Nephron (organoid): ENCODE measurements at regions not wholly inside any gene's neighbourhood (a gene's known extent, or its start where the extent isn't known, plus 50 kb on each side); places are given as distances from the start of the nearest gene placed in this dataset.

Source experiments
- H3K27ac Mint-ChIP-seq, 3 experiments: 2 replicates each; pipeline ENCODE4 v1.8.0; 2020; ENCODE audit warnings: mixed read lengths in 3 of 3, mild to moderate bottlenecking in 2 of 3, moderate library complexity in 1 of 3
- H3K27me3 Mint-ChIP-seq: 2 replicates; pipeline ENCODE4 v1.8.0; 2021; ENCODE audit warnings: low read depth, mild to moderate bottlenecking, moderate library complexity, mixed read lengths
- H3K36me3 Mint-ChIP-seq: 2 replicates; pipeline ENCODE4 v1.8.0; 2020; ENCODE audit warnings: low read depth, mixed read lengths
- H3K4me1 Mint-ChIP-seq: 2 replicates; pipeline ENCODE4 v1.8.0; 2020; ENCODE audit warnings: mixed read lengths
- H3K4me3 Mint-ChIP-seq, 3 experiments: 2 replicates each; pipeline ENCODE4 v1.8.0; 2020; ENCODE audit warnings: mild to moderate bottlenecking in 3 of 3, mixed read lengths in 3 of 3, moderate library complexity in 2 of 3
- H3K9me3 Mint-ChIP-seq: 2 replicates; pipeline ENCODE4 v1.8.0; 2020; ENCODE audit warnings: mixed read lengths
- CTCF ChIP-seq, 3 experiments: fragments of 200-600 bp; sonication (generic); IDR thresholded peaks; one replicate each; pipeline ENCODE4 v1.5.0; 2021; ENCODE audit warnings: antibody characterized with exemption in 3 of 3; ENCODE audit not compliant: unreplicated experiment in 3 of 3

GRCh38 chr20:22223236-22223635 lies 361.1 kb downstream of the FOXA2 start:
- TF ChIP-seq CTCF (IDR thresholded peaks at IDR 0.05; ENCODE audit: unreplicated experiment in 3 of 3): no peak
- H3K27me3 Mint-ChIP-seq: no peaks in the 10 kb centered on the region

DNA sequence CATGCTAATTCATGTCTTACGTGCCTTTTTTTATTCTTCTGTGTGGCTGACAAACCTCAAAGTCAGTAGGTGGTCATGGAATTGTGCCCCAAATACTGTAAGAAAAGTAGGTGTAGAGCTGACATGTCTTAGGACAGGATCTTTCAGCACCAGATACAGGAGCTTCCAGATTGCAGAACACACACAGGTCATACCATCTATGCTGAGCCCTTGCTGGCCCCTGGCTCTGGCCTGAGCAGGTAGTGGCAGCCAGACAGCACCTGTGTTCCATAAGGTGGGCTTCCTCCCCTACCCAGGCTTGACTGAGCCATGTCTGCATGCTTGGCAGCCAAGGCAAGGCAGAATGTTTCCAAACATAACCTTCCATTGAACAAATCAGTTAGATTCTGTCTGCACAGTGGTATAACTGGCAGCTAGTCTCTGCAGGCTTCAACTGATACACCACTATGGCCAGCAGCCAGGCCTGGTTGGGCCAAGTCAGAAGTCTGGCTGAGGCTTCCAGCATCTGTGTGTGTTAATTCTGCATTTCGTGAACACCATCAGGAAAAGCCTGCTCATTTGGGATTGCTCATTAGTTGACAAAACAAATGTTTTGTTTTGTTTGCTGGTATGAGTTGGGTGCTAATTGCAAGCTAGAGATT lies 366.5 kb downstream of the FOXA2 start:
- Mint-ChIP-seq H3K27ac (no peak overlapping the region), H3K4me3 (no peak overlapping the region), H3K9me3 (no peaks in the 10 kb centered on the region), H3K36me3 (no peaks in the 10 kb centered on the region), H3K27me3 (peaks cover 5% of the 10 kb centered on the region), H3K4me1 (peaks cover 27% of the 10 kb centered on the region)
- no peak for TF ChIP-seq CTCF (IDR thresholded peaks at IDR 0.05; ENCODE audit: unreplicated experiment in 3 of 3)

More at GRCh38 chr20:22223236-22223635, 361.1 kb downstream of the FOXA2 start:
- H3K27ac Mint-ChIP-seq: peak overlapping the region in 1 of 3 experiments; percentile 1
- no peak overlapping the region for H3K4me3 Mint-ChIP-seq
- no peaks in the 10 kb centered on the region for H3K36me3 Mint-ChIP-seq
- H3K9me3 Mint-ChIP-seq: peaks cover 2% of the 10 kb centered on the region
- H3K4me1 Mint-ChIP-seq: peaks cover 29% of the 10 kb centered on the region

DNA sequence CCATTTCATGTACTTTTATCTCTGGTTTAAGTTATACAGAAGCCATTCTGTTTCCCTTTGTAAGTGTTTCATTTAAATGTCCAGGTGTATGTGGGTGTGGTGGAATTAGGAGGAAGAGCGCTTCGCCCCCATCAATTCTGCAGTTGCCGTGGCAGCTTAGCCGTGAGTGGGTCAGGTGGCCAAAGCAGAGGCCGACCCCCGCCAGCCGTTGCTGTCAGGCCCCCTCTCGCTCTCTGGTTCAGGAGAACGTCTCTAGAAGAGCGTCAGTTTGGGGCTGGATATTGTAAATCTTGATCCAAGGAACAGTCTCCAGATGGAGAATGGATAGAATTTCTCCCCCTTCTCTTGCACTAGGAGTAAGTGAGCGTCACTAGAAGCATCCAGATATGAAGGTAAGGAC lies 367.4 kb downstream of the FOXA2 start:
- no peaks in the 10 kb centered on the region for H3K9me3 Mint-ChIP-seq
- TF ChIP-seq CTCF (IDR thresholded peaks at IDR 0.05; ENCODE audit: unreplicated experiment in 3 of 3): no peak
- no peaks in the 10 kb centered on the region for H3K36me3 Mint-ChIP-seq
- H3K27ac Mint-ChIP-seq: no peak overlapping the region
- H3K4me1 Mint-ChIP-seq: peaks cover 27% of the 10 kb centered on the region
- H3K4me3 Mint-ChIP-seq: no peak overlapping the region
- peaks cover 7% of the 10 kb centered on the region for H3K27me3 Mint-ChIP-seq

DNA sequence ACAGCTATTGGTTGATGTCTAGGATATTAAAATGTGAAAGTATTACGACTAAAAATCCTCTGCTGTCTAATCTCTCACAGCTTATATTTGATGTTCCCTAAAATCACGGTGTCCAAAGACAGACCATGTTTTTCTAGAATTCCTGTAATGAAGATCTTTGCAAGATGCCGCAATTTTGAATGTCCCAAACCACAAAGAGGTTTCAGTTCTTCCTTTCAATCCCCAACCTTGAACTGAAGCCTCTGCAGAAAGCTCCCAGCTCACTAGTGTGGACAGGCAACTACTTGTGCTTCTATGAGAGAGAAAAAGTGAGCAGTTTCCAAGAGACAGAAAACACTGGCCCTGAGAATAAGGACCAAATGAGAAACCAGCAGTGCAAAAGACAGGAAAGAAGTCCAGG lies 370.1 kb downstream of the FOXA2 start:
- H3K27me3 Mint-ChIP-seq: peaks cover 14% of the 10 kb centered on the region
- H3K27ac Mint-ChIP-seq: no peak overlapping the region
- TF ChIP-seq CTCF (IDR thresholded peaks at IDR 0.05; ENCODE audit: unreplicated experiment in 3 of 3): no peak
- no peaks in the 10 kb centered on the region for H3K36me3 Mint-ChIP-seq
- H3K4me1 Mint-ChIP-seq: peaks cover 18% of the 10 kb centered on the region
- peaks cover 4% of the 10 kb centered on the region for H3K9me3 Mint-ChIP-seq
- H3K4me3 Mint-ChIP-seq: no peak overlapping the region

- H3K9me3 Mint-ChIP-seq: peaks cover 5% of the 10 kb centered on the region
- H3K4me3 Mint-ChIP-seq: no peak overlapping the region
- no peak for TF ChIP-seq CTCF (IDR thresholded peaks at IDR 0.05; ENCODE audit: unreplicated experiment in 3 of 3)
- H3K27ac Mint-ChIP-seq: no peak overlapping the region
- peaks cover 14% of the 10 kb centered on the region for H3K27me3 Mint-ChIP-seq
- H3K36me3 Mint-ChIP-seq: no peaks in the 10 kb centered on the region
- peaks cover 14% of the 10 kb centered on the region for H3K4me1 Mint-ChIP-seq
Measured at GRCh38 chr20:22213271-22213670, 371.1 kb downstream of the FOXA2 start.

DNA sequence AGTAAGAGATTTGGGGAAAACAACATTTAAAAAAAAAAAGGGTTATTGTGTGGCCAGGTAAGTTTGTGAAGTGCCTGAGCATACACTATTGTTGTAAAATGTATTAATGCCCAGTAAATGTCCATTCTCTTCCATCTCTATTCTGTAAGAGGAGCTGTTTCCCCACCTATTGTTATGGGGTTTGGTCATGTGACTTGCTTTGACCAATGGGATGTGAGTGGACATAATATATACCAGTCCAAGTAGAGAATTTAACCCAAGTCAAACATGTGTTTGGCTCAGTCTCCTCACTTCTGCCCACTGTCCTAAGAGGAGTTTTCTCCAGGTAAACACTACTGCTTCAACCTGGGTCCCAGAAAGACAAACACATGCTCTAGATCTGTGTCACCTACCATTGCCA lies 377.1 kb downstream of the FOXA2 start:
- Mint-ChIP-seq H3K27me3 (peaks cover 14% of the 10 kb centered on the region), H3K4me3 (no peak overlapping the region), H3K9me3 (peaks cover 11% of the 10 kb centered on the region), H3K36me3 (no peaks in the 10 kb centered on the region), H3K27ac (no peak overlapping the region), H3K4me1 (no peaks in the 10 kb centered on the region)
- TF ChIP-seq CTCF (IDR thresholded peaks at IDR 0.05; ENCODE audit: unreplicated experiment in 3 of 3): no peak
